SH-SY5Y (cell line): ENCODE measurements at regions not wholly inside any gene's neighbourhood (a gene's known extent, or its start where the extent isn't known, plus 50 kb on each side); places are given as distances from the start of the nearest gene placed in this dataset.

Experiments
- GATA2 ChIP-seq: IDR thresholded peaks from 2 replicates; pipeline ENCODE4 v1.6.1; 2011; ENCODE audit warnings: mild to moderate bottlenecking, low read depth, low read length
- GATA3 ChIP-seq: IDR thresholded peaks from 2 replicates; pipeline ENCODE4 v1.6.1; 2011; ENCODE audit warnings: low read depth, mild to moderate bottlenecking, low read length, moderate library complexity

GRCh38 chr5:87589587-87589986 lies 176.9 kb upstream of the CCNH start:
- TF ChIP-seq GATA2 (no peak), GATA3 (no peak)

- TF ChIP-seq GATA3 = no peak
Observed at GRCh38 chr5:87588316-87588715, 175.6 kb upstream of the CCNH start.

DNA sequence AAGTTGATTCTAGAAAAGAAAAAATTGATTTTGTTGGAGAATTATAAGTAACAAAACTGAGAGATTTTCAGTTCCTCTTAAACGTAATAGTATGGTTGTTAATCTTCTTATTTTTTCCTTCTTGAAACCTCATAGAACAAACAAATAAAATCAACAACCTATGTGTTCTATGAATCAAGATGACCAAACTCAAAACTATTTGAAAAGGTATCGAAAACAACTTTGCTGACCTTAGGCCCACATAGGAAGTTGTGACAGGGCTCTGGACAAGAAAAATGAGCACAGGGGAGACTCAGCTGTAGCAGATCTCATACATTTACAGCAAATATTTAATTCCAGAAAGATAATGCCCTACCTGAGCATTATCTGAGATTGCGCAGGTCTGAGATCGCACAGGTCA lies 169.4 kb upstream of the CCNH start:
- TF ChIP-seq GATA2 = no peak
- TF ChIP-seq GATA3 = no peak

GRCh38 chr5:87581661-87582060 lies 168.9 kb upstream of the CCNH start:
- no peak for TF ChIP-seq GATA3
- TF ChIP-seq GATA2 = no peak

DNA sequence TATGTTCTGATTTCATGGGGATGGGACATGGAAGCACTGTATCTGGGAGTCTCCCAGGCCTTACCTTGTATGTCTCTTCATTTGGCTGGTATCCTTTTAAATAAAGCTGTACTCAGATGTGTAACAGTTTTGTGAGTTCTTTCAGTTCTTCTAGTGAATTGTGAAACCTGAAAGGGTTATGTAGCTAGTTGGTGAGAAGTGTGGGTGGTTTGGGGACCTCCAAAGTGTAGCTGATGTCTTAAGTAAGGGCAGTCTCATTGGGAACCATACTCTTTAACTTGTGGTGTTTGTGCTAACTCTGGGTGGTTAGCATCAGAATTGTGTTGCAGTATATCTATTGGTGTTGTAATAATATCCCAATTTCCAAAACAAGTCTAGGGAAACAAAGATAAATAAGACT lies 166.9 kb upstream of the CCNH start:
- TF ChIP-seq GATA2 = no peak
- no peak for TF ChIP-seq GATA3

DNA sequence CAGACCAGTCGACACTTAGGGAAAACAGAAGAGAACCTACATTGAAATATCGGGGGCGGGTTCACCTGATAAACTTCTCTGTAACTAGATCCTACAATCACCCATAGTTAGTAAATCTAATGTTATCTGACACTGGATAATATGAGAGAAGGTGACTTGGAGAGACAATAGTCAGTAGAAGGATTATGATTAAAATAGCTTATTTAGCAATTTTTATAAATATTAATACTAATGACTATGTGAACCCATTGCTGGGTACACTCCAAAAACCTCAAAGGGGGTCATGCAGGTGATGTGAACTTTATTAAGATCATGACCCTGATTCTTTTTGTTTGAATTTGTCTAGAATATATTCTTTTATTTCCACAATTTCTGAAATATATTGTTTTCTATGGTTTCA lies 164.1 kb upstream of the CCNH start:
- no peak for TF ChIP-seq GATA3

GRCh38 chr5:87574106-87574505 lies 161.4 kb upstream of the CCNH start:
- TF ChIP-seq GATA2 = no peak
- TF ChIP-seq GATA3 = no peak

- TF ChIP-seq GATA3 = no peak
- TF ChIP-seq GATA2 = no peak
Observed at GRCh38 chr5:87572611-87573010, 159.9 kb upstream of the CCNH start.

GRCh38 chr5:87572090-87572489 lies 159.4 kb upstream of the CCNH start:
- no peak for TF ChIP-seq GATA3
- no peak for TF ChIP-seq GATA2

DNA sequence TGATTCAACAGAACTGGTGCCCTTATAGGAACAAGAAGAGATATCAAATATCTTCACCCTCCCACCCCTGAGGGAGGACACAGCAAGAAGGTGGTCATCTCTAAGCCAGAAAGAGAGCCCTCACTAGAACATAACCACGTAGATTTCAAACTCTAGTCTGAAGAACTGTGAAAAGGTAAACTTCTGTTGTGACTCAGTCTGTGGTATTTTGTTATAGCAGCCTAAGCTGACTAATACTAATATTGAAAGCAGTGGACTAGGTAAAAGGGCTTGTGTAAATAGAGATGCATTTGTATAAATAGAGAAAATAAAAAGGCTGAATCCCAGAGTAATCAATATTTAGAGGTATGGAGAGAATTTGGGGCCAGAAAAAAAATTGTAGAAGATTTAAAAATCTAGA lies 157.6 kb upstream of the CCNH start:
- TF ChIP-seq GATA3 (no peak), GATA2 (no peak)

DNA sequence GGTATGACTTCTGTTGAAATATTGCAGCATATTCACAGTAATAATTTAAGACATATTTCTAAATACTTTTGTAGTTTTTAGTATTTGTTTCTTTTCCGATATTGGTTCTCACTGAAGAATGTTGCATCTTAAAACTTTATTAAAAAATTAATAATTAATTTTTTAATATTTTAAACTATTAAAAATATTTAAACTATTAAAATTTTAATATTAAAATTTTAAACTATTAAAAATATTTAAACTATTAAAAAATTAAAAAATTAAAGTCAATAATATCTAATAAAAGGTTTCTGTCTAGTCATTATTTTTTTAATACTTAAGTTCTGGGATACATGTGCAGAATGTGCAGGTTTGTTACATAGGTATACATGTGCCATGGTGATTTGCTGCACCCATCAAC lies 149.3 kb upstream of the CCNH start:
- TF ChIP-seq GATA2 = no peak
- TF ChIP-seq GATA3 = no peak

GRCh38 chr5:87560528-87560927 lies 147.8 kb upstream of the CCNH start:
- no peak for TF ChIP-seq GATA2

- no peak for TF ChIP-seq GATA3
- TF ChIP-seq GATA2 = no peak
Observed at GRCh38 chr5:87551911-87552310, 139.2 kb upstream of the CCNH start.

- TF ChIP-seq GATA3 = no peak
- no peak for TF ChIP-seq GATA2
Observed at GRCh38 chr5:87541676-87542075, 128.9 kb upstream of the CCNH start.

DNA sequence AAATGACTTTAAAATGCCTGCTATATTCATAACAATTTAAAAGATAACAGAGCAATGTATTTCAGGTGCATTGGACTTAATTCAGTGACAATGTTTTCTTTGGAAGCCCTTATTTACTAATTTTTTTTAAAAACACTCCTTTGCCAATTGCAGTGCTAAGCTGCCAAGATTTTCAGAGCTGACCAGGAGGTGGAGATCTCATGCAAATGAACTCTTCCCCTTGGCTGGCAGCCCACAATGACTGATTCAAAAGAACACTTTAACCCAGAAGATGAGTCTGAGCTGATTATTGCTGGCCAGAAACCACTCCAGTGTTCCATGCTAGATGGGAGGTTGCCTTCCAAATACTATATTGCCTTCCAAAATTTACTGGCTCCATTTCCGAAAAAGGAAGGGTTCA lies 128.3 kb upstream of the CCNH start:
- TF ChIP-seq GATA2 (no peak), GATA3 (no peak)

DNA sequence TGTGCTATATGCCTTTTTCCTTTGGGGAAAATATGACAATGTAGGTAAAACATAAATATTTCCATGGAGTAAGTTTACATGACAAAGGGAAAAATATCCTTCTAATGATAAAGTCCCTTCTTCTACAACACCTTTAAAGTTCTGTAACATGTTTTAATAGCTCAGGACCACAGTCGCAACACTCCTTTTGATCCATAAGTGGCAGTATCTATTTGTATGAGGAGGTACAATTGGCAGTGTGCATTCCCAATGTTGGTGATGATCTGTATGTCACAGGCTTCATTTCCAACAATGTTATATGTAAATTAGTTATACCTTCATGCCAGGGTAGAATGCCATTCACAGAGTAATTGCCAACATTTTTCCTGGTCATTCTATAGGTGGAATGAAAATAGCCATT lies 127.1 kb upstream of the CCNH start:
- TF ChIP-seq GATA3 (no peak), GATA2 (no peak)

GRCh38 chr5:87536365-87536764 lies 123.6 kb upstream of the CCNH start:
- no peak for TF ChIP-seq GATA3
- TF ChIP-seq GATA2 = no peak

- TF ChIP-seq GATA2 = no peak
- no peak for TF ChIP-seq GATA3
Observed at GRCh38 chr5:87535706-87536105, 123.0 kb upstream of the CCNH start.
